Body of pancreas (tissue), 4 donors: ENCODE measurements at regions not wholly inside any gene's neighbourhood (a gene's known extent, or its start where the extent isn't known, plus 50 kb on each side); places are given as distances from the start of the nearest gene placed in this dataset.

ENCODE experiments used
- POLR2A ChIP-seq, 3 donors: fragments of 450-650 bp; IDR thresholded peaks; one replicate each; pipeline ENCODE4 v1.6.1; 2016; ENCODE audit warnings: antibody characterized with exemption in 3 of 3, mild to moderate bottlenecking in 2 of 3
- TF ChIP-seq, protein P1 (sequence below), 7 experiments: fragments of 450-650 bp in 4 of 7; fragments of 200-600 bp in 3 of 7; sonication (generic) in 3 of 7; IDR thresholded peaks; one replicate each; pipeline ENCODE4 v1.5.1; 2016 to 2019; ENCODE audit warnings: antibody characterized with exemption in 7 of 7

- TF ChIP-seq POLR2A (IDR thresholded peaks at IDR 0.05) = no peak
- TF ChIP-seq, protein P1, sequence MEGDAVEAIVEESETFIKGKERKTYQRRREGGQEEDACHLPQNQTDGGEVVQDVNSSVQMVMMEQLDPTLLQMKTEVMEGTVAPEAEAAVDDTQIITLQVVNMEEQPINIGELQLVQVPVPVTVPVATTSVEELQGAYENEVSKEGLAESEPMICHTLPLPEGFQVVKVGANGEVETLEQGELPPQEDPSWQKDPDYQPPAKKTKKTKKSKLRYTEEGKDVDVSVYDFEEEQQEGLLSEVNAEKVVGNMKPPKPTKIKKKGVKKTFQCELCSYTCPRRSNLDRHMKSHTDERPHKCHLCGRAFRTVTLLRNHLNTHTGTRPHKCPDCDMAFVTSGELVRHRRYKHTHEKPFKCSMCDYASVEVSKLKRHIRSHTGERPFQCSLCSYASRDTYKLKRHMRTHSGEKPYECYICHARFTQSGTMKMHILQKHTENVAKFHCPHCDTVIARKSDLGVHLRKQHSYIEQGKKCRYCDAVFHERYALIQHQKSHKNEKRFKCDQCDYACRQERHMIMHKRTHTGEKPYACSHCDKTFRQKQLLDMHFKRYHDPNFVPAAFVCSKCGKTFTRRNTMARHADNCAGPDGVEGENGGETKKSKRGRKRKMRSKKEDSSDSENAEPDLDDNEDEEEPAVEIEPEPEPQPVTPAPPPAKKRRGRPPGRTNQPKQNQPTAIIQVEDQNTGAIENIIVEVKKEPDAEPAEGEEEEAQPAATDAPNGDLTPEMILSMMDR (IDR thresholded peaks at IDR 0.05) = no peak
Measured at GRCh38 chr5:92106808-92107207, 723.7 kb upstream of the ARRDC3 start.
